HCT116 (cell line): ENCODE measurements at regions not wholly inside any gene's neighbourhood (a gene's known extent, or its start where the extent isn't known, plus 50 kb on each side); places are given as distances from the start of the nearest gene placed in this dataset.

ENCODE experiments used
- EZH2 ChIP-seq: fragments of 200-600 bp; sonication (generic); IDR thresholded peaks from 2 replicates; pipeline ENCODE4 v1.6.1; 2017; ENCODE audit warnings: antibody characterized with exemption, mixed run types
- JUND ChIP-seq: IDR thresholded peaks from 2 replicates; pipeline ENCODE4 v1.6.1; 2012
- POLR2A ChIP-seq: IDR thresholded peaks from 2 replicates; pipeline ENCODE4 v1.7.0; 2011; ENCODE audit warnings: borderline replicate concordance; ENCODE audit not compliant: insufficient read depth, insufficient read length; ENCODE audit errors: extremely low read depth
- YY1 ChIP-seq: IDR thresholded peaks from 2 replicates; pipeline ENCODE4 v1.6.1; 2011; ENCODE audit warnings: low read length, low read depth, moderate library complexity, mild to moderate bottlenecking; ENCODE audit not compliant: insufficient replicate concordance; ENCODE audit errors: extremely low read depth
- ZNF274 ChIP-seq: fragments of 200-500 bp; sonication (Bioruptor generic); IDR thresholded peaks from 2 replicates; pipeline ENCODE4 v1.6.1; 2014; ENCODE audit warnings: mild to moderate bottlenecking, low read depth, low read length, inconsistent platforms
- TF ChIP-seq, protein P1 (sequence below), 3 experiments: fragments of 200-600 bp in 1 of 3; sonication (generic) in 1 of 3; IDR thresholded peaks in 2 of 3; conservative IDR thresholded peaks in 1 of 3; 2 replicates each; pipeline ENCODE4 v1.5.1; 2012 to 2017; ENCODE audit warnings: low read depth in 2 of 3, low read length in 2 of 3, antibody characterized with exemption in 1 of 3, borderline replicate concordance in 1 of 3, control low read depth in 1 of 3, mild to moderate bottlenecking in 1 of 3, mixed read lengths in 1 of 3, mixed run types in 1 of 3, moderate library complexity in 1 of 3; ENCODE audit not compliant: insufficient read depth in 1 of 3
- TF ChIP-seq, protein P2 (sequence below): IDR thresholded peaks from 2 replicates; pipeline ENCODE4 v1.6.1; 2012

DNA sequence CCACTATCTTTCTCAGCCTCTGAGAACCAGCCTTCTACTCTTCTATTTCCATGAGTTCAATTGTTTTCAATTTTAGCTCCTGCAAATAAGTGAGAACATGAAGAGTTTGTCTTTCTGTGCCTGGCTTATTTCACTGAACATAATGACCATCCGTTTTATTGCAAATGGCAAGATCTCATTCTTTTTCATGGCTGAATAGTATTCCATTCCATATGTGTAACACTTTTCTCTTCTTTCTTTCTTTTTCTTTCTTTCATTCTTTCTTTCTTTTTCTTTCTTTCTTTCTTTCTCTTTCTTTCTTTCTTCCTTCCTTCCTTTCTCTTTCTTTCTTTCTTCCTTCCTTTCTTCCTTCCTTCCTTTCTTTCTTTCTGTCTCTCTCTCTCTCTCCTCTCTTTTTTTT is 228.7 kb downstream of the SHOX start:
- no peak for TF ChIP-seq EZH2
- TF ChIP-seq, protein P1, sequence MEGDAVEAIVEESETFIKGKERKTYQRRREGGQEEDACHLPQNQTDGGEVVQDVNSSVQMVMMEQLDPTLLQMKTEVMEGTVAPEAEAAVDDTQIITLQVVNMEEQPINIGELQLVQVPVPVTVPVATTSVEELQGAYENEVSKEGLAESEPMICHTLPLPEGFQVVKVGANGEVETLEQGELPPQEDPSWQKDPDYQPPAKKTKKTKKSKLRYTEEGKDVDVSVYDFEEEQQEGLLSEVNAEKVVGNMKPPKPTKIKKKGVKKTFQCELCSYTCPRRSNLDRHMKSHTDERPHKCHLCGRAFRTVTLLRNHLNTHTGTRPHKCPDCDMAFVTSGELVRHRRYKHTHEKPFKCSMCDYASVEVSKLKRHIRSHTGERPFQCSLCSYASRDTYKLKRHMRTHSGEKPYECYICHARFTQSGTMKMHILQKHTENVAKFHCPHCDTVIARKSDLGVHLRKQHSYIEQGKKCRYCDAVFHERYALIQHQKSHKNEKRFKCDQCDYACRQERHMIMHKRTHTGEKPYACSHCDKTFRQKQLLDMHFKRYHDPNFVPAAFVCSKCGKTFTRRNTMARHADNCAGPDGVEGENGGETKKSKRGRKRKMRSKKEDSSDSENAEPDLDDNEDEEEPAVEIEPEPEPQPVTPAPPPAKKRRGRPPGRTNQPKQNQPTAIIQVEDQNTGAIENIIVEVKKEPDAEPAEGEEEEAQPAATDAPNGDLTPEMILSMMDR (IDR thresholded peaks at IDR 0.05 in 2 of 3, conservative IDR thresholded peaks at IDR 0.05 in 1 of 3; ENCODE audit: borderline replicate concordance in 1 of 3, insufficient read depth in 1 of 3, low read depth in 2 of 3, low read length in 2 of 3) = no peak
- TF ChIP-seq ZNF274 = no peak
- no peak for TF ChIP-seq POLR2A
- TF ChIP-seq JUND = no peak
- no peak for TF ChIP-seq YY1
- TF ChIP-seq, protein P2, sequence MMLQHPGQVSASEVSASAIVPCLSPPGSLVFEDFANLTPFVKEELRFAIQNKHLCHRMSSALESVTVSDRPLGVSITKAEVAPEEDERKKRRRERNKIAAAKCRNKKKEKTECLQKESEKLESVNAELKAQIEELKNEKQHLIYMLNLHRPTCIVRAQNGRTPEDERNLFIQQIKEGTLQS = no peak
